ENCODE measurements at regions not wholly inside any gene's neighbourhood (a gene's known extent, or its start where the extent isn't known, plus 50 kb on each side); places are given as distances from the start of the nearest gene placed in this dataset.

DNA sequence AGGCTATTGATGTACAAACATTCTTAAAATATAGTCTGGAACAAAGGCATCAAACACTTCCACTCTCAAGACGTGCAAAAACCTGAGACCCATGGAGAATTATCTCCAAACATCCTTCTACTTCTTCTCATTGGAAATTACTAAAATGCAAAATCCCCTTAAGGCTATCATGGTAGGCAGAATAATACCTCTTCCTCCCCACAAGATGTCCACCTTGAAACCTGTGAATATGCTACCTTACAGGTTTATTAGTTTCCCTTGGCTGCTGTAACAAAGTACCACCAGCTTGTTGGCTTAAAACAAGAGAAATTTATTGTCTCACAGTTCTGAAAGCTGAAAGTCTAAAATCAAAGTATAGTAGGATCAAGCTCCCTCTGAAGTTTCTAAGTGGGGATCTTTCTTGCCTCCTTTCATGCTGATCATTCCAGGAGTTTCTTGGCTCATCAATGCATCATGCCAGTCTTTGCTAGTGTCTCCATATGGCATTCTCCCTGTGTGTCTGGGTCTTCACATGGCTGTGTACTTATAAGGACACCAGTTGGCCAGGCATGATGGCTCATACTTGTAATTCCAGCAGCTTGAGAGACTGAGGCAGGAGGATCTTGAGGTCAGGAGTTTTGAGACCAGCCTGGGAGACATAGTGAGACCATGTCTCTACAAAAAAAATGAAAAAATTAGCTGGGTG, 163.7 kb upstream of the NCK2 start:
- Histone ChIP-seq H3K79me1 (ENCODE audit: low read depth in 1 of 2, low read length in 2 of 2) (no peaks in the 10 kb centered on the region), H3K14ac (replicated peaks; ENCODE audit: low read depth, low read length) (no peak overlapping the region), H4K91ac (ENCODE audit: insufficient read depth, low read depth, low read length) (no peak overlapping the region), H2BK5ac (ENCODE audit: low read depth, low read length, poor library complexity, severe bottlenecking) (no peak overlapping the region), H3K56ac (ENCODE audit: extremely low read depth, insufficient read depth, low read length) (no peak overlapping the region), H2BK20ac (ENCODE audit: low read depth, low read length) (no peak overlapping the region), H3K4me1 (ENCODE audit: control insufficient read depth, insufficient read depth, low read length) (peaks cover 3% of the 10 kb centered on the region; the same call in 1 of the 2 replicates), H3K23ac (ENCODE audit: low read depth, low read length) (no peak overlapping the region), H2AK9ac (replicated peaks; ENCODE audit: low read depth, low read length, poor library complexity) (no peak overlapping the region), H2AK5ac (ENCODE audit: low read depth, low read length) (no peak overlapping the region), H3K9ac (ENCODE audit: low read depth, low read length) (no peak overlapping the region), H3K4ac (ENCODE audit: low read depth, low read length) (no peak overlapping the region), H4K5ac (ENCODE audit: low read depth, low read length) (no peak overlapping the region), H3K4me3 (ENCODE audit: insufficient read depth, low read depth, low read length) (no peak overlapping the region), H2BK15ac (ENCODE audit: low read depth, low read length) (no peak overlapping the region), H3K27me3 (ENCODE audit: control insufficient read depth, insufficient read depth, low read length) (peaks cover 7% of the 10 kb centered on the region), H3K18ac (ENCODE audit: low read depth, low read length) (no peak overlapping the region), H3K27ac (ENCODE audit: insufficient read depth, low read length) (no peak overlapping the region), H2BK120ac (ENCODE audit: low read depth, low read length) (no peak overlapping the region), H3K9me1 (ENCODE audit: insufficient read depth, low read length) (no peaks in the 10 kb centered on the region; the same call in 1 of the 2 replicates), H4K8ac (ENCODE audit: low read depth in 2 of 2, low read length in 2 of 2) (no peak overlapping the region), H2AFZ (replicated peaks; ENCODE audit: low read length, poor library complexity) (no peak overlapping the region), H4K20me1 (ENCODE audit: insufficient read depth, low read length) (no peaks in the 10 kb centered on the region), H3K9me3 (ENCODE audit: control insufficient read depth, insufficient read depth, low read length) (no peaks in the 10 kb centered on the region), H3K4me2 (ENCODE audit: low read depth, low read length) (no peak overlapping the region), H3K36me3 (ENCODE audit: control insufficient read depth, insufficient read depth, low read length) (no peaks in the 10 kb centered on the region)
- no CpG with 5 or more reads among the region's 1 CpG for WGBS, 2 experiments (ENCODE audit: extremely low coverage in 2 of 2, insufficient read length in 1 of 2)
- in situ Hi-C loops (cut with MboI; ENCODE audit: low sequenced_read_pairs), result no loop called here
- ChIA-PET CTCF (no interaction called here), POLR2A (ENCODE audit: unreplicated experiment) (no interaction called here)
- DNase-seq, result no peak
- dilution Hi-C loops (cut with HindIII; ENCODE audit: low sequenced_read_pairs, unreplicated experiment), result no loop called here
- ATAC-seq (ENCODE audit: low read depth), result no peak
- intact Hi-C loops (cut with micrococcal nuclease), result no loop called here
- no TSS peak for BruUV-seq (replicated peaks)
- TF ChIP-seq, protein P1, sequence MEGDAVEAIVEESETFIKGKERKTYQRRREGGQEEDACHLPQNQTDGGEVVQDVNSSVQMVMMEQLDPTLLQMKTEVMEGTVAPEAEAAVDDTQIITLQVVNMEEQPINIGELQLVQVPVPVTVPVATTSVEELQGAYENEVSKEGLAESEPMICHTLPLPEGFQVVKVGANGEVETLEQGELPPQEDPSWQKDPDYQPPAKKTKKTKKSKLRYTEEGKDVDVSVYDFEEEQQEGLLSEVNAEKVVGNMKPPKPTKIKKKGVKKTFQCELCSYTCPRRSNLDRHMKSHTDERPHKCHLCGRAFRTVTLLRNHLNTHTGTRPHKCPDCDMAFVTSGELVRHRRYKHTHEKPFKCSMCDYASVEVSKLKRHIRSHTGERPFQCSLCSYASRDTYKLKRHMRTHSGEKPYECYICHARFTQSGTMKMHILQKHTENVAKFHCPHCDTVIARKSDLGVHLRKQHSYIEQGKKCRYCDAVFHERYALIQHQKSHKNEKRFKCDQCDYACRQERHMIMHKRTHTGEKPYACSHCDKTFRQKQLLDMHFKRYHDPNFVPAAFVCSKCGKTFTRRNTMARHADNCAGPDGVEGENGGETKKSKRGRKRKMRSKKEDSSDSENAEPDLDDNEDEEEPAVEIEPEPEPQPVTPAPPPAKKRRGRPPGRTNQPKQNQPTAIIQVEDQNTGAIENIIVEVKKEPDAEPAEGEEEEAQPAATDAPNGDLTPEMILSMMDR (conservative IDR thresholded peaks at IDR 0.05; ENCODE audit: low read depth, low read length), result no peak
- TF ChIP-seq MAFK (IDR thresholded peaks at IDR 0.05; ENCODE audit: low read depth, low read length) (no peak), FOS (IDR thresholded peaks at IDR 0.05; ENCODE audit: low read depth, low read length) (no peak), POLR2A (IDR thresholded peaks at IDR 0.05; ENCODE audit: low read depth, low read length) (no peak), NFE2L2 (IDR thresholded peaks at IDR 0.05; ENCODE audit: low read depth, low read length) (no peak), MAZ (IDR thresholded peaks at IDR 0.05; ENCODE audit: borderline replicate concordance, low read depth, low read length) (no peak), SMC3 (IDR thresholded peaks at IDR 0.05; ENCODE audit: low read depth, low read length) (no peak), BHLHE40 (IDR thresholded peaks at IDR 0.05; ENCODE audit: low read depth, low read length) (no peak), MXI1 (IDR thresholded peaks at IDR 0.05; ENCODE audit: borderline replicate concordance, low read depth, low read length) (no peak), RCOR1 (IDR thresholded peaks at IDR 0.05; ENCODE audit: insufficient replicate concordance, low read length) (no peak)
- TF ChIP-seq, protein P2, sequence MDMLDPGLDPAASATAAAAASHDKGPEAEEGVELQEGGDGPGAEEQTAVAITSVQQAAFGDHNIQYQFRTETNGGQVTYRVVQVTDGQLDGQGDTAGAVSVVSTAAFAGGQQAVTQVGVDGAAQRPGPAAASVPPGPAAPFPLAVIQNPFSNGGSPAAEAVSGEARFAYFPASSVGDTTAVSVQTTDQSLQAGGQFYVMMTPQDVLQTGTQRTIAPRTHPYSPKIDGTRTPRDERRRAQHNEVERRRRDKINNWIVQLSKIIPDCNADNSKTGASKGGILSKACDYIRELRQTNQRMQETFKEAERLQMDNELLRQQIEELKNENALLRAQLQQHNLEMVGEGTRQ (IDR thresholded peaks at IDR 0.05; ENCODE audit: low read depth, low read length), result no peak
- TF ChIP-seq, protein P3, sequence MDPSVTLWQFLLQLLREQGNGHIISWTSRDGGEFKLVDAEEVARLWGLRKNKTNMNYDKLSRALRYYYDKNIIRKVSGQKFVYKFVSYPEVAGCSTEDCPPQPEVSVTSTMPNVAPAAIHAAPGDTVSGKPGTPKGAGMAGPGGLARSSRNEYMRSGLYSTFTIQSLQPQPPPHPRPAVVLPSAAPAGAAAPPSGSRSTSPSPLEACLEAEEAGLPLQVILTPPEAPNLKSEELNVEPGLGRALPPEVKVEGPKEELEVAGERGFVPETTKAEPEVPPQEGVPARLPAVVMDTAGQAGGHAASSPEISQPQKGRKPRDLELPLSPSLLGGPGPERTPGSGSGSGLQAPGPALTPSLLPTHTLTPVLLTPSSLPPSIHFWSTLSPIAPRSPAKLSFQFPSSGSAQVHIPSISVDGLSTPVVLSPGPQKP (IDR thresholded peaks at IDR 0.05; ENCODE audit: borderline replicate concordance, low read depth, low read length), result no peak
